ENCODE measurements at regions not wholly inside any gene's neighbourhood (a gene's known extent, or its start where the extent isn't known, plus 50 kb on each side); places are given as distances from the start of the nearest gene placed in this dataset.

DNA sequence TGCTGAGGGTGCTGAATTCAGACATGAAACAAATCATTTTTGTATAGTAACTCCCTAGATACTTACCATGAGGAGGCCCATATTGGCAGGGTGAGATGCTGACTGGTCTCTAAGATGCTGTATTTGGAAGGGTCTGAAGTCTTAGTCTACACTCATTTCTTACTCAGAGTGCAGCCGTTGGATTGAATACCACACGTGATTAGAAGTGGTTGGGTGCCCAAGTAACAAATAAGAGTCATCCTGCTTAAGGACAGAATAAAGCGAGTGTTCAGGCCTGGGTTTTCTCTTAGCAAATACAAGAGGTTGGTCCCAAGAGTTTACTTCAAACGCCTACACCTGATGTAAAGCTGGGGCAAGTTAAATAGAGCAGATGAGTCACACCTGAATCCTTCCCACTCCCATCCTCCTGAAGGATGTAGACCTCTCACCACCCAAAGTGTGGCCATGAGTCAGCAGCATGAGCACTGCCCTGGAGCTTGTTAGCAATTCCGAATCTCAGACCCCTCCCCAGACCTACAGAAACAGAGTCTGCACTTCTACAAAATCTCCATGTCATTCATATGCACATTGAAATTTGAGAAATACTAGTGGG lies 284.6 kb upstream of the CDH5 start:
- TF ChIP-seq, protein P1, sequence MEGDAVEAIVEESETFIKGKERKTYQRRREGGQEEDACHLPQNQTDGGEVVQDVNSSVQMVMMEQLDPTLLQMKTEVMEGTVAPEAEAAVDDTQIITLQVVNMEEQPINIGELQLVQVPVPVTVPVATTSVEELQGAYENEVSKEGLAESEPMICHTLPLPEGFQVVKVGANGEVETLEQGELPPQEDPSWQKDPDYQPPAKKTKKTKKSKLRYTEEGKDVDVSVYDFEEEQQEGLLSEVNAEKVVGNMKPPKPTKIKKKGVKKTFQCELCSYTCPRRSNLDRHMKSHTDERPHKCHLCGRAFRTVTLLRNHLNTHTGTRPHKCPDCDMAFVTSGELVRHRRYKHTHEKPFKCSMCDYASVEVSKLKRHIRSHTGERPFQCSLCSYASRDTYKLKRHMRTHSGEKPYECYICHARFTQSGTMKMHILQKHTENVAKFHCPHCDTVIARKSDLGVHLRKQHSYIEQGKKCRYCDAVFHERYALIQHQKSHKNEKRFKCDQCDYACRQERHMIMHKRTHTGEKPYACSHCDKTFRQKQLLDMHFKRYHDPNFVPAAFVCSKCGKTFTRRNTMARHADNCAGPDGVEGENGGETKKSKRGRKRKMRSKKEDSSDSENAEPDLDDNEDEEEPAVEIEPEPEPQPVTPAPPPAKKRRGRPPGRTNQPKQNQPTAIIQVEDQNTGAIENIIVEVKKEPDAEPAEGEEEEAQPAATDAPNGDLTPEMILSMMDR (IDR thresholded peaks at IDR 0.05) = no peak
- TF ChIP-seq EP300 (IDR thresholded peaks at IDR 0.05) (no peak), POLR2A (IDR thresholded peaks at IDR 0.05) (no peak)

Measured in suprapubic skin (tissue), 3 donors.